ENCODE measurements at regions not wholly inside any gene's neighbourhood (a gene's known extent, or its start where the extent isn't known, plus 50 kb on each side); places are given as distances from the start of the nearest gene placed in this dataset.

DNA sequence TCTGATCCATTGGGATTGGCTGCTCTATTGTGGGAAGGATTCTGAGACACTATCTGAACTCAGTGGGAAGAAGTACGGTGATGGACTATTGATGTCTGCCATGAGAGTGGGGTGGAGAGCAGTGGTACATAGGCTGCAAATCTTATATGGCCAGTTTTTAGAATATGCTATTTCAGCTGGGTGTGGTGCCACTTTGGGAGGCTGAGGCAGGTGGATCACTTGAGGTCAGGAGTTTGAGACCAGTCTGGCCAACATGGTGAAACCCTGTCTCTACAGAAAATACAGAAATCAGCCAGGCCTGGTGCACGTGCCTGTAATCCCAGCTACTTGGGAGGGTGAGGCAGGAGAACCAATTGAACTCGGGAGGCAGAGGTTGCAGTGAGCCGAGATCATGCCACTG is 505.9 kb downstream of the MED13L start:
- TF ChIP-seq EZH2 (IDR thresholded peaks at IDR 0.05; ENCODE audit: borderline replicate concordance, insufficient read depth, low read length, poor library complexity, severe bottlenecking) (no peak), REST (IDR thresholded peaks at IDR 0.05; ENCODE audit: borderline replicate concordance) (no peak), EP300 (conservative IDR thresholded peaks at IDR 0.05; ENCODE audit: poor library complexity, severe bottlenecking) (no peak)
- TF ChIP-seq, protein P1, sequence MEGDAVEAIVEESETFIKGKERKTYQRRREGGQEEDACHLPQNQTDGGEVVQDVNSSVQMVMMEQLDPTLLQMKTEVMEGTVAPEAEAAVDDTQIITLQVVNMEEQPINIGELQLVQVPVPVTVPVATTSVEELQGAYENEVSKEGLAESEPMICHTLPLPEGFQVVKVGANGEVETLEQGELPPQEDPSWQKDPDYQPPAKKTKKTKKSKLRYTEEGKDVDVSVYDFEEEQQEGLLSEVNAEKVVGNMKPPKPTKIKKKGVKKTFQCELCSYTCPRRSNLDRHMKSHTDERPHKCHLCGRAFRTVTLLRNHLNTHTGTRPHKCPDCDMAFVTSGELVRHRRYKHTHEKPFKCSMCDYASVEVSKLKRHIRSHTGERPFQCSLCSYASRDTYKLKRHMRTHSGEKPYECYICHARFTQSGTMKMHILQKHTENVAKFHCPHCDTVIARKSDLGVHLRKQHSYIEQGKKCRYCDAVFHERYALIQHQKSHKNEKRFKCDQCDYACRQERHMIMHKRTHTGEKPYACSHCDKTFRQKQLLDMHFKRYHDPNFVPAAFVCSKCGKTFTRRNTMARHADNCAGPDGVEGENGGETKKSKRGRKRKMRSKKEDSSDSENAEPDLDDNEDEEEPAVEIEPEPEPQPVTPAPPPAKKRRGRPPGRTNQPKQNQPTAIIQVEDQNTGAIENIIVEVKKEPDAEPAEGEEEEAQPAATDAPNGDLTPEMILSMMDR (IDR thresholded peaks at IDR 0.05; ENCODE audit: poor library complexity, severe bottlenecking), result no peak
